NCI-H187 treated with DMSO at 0.1 percent for 48 hours (cell line): ENCODE measurements at regions not wholly inside any gene's neighbourhood (a gene's known extent, or its start where the extent isn't known, plus 50 kb on each side); places are given as distances from the start of the nearest gene placed in this dataset.
A peak's percentile ranks its signal among the peaks of the same experiment; 100 is the strongest.

ENCODE experiments used
- DNase-seq: peaks from one replicate; lab custom pipeline; 2025; lab: John Stamatoyannopoulos, UW

GRCh38 chr20:39310363-39310995 is 348.3 kb downstream of the DHX35 start:
- DNase-seq, result no peak

GRCh38 chr20:39309458-39309857 is 347.3 kb downstream of the DHX35 start:
- DNase-seq, result no peak

DNA sequence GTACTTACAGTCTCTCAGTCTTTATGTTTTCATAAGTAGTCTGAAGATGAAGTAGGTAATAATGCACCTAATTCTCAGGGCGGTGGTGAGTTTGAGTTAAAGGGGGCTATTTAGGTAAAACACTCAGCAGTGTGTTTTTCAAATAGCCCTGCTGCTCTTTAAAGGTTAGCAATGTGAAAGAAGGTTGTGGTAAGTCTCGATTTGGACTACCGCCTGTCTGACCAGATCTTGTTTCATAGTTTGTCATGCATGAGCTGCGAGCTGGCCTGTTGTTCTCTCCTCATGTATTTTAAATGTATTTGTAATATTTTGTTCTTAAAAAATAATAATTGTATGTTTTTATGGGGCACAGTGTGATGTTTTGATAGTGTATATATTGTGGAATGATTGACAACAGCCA is 340.2 kb downstream of the DHX35 start:
- DNase-seq, result no peak

- DNase-seq, result no peak
These were observed 337.6 kb downstream of the DHX35 start for GRCh38 chr20:39299783-39300182.

DNA sequence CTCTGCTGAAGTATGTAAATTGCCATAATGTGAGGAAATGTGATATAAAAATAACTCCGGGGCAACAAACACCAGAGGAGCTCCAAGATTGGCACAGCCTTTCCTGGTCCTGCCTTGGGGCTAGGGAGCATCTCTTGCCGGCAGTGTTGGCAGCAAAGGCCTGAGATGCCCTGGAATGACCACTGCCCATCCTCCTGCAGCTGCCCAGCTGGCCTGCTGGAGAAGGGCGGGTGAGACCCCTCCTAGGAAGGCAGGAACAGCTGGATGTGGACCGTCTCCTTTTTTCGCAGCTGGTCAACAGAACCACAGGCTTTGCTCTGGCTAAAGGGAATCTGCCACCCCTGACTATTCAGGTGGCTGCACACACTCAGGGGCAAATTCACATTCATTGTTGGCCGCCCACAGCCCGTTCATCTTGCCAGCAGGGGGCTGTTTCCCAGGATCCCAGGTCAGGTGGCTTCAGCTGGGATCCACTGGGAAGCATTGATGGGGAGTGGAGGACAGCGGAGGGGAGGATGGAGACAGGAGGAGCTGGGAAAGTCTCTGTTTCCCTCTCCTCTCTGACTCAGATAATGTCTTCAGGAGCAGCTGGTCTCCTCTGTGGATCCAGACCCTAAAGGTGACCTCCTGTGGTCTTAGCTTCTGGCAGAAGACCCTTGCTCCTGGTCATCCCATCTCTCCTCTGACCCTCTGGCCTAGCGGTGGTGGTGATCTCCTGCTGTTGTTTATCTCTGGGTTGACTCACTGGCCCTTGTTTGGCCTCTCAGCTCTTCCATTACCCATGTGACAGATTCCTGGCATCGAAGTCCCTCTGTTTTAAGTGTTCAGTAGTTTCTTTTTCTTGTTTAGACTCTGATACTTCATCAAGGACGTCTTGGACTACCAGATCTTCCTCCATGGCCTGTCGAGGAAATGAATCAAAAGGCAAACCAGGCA is 336.7 kb downstream of the DHX35 start:
- DNase-seq, result no peak

GRCh38 chr20:39298121-39298520 is 336.0 kb downstream of the DHX35 start:
- DNase-seq, result no peak

- no peak for DNase-seq
These were observed 333.2 kb downstream of the DHX35 start for GRCh38 chr20:39295301-39295700.

GRCh38 chr20:39294137-39294725 is 332.1 kb downstream of the DHX35 start:
- no peak for DNase-seq

GRCh38 chr20:39292193-39292736 is 330.1 kb downstream of the DHX35 start:
- no peak for DNase-seq

DNA sequence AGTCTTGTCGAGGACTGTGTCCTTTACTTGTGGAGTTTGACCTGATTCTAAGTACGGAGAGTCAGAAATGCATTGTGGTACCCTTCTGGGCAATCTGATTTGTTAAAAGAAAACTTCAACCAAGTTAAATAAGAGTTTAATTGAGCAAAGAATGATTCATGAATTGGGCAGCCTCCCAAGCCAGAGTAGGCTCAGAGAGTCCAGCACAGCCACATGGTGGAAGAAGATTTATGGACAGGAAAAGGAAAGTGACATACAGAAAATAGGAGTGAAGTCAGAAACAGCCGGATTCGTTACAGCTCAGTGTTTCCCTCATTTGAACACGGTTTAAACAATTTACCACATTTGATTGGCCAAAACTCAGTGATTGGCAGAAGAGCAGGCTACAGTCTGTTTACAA is 329.2 kb downstream of the DHX35 start:
- DNase-seq, result no peak

- no peak for DNase-seq
These were observed 328.4 kb downstream of the DHX35 start for GRCh38 chr20:39290575-39290974.

- DNase-seq, result no peak
These were observed 327.7 kb downstream of the DHX35 start for GRCh38 chr20:39289831-39290230.

DNA sequence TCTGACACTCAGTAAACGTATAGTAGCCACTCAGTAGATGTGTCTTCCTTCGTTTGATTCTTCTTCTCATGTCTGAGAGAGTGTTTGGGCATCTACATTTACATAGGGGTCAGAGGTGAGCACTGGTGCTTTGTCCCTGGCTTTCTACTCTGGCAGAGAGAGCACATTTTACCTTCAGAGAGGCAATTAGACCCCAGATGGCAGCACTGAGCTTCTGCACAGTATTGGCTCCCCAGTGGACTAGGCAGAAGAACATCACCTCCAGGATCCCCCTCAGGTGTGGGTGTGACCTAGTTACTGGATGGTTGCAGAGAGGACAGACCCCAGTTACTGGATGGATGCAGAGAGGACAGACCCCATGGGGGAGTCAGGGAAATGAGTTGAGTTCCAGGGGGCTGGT is 327.2 kb downstream of the DHX35 start:
- no peak for DNase-seq

DNA sequence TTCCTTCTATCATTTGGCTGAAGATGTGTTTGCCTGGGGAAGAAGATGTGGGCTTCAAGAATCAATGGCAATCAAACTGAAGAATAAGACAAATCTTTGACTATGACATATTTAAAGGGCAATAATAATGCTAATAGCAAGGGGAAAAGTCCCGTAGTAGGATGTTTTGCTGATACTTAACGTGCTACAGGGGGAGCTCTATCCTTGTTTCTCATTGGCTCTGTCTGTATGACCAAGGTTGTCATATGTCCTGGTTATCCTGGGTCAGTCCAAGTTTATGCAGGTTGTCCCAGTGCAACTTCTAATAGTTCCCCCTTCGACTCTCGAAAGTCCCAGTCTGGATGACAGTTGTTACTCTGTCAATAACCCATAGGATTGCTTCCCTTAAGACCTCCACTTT is 321.3 kb downstream of the DHX35 start:
- no peak for DNase-seq

- peak; percentile 3 for DNase-seq
These were observed 320.5 kb downstream of the DHX35 start for GRCh38 chr20:39282619-39283092.

DNA sequence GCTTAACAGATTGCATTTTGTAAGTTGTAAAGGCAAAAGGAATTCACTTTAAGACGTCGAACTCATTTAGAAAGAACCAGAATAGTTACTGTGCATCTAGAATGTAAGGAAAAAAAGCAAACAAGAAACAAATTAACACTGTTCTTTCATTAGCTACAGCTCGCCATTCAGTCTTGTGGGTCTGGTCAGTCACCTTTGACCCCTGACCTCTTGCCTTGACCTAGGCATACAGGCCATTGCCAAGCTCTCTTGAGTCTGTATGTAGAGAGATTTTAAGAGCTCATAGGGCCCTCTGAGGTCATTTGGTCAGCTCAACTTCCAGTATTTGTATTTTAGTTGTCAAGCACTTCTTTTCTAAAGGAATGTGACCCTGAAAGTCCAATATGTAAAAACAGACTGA is 318.7 kb downstream of the DHX35 start:
- DNase-seq, result no peak

GRCh38 chr20:39278230-39278788 is 316.2 kb downstream of the DHX35 start:
- DNase-seq, result no peak

GRCh38 chr20:39277185-39277584 is 315.0 kb downstream of the DHX35 start:
- DNase-seq, result no peak

DNA sequence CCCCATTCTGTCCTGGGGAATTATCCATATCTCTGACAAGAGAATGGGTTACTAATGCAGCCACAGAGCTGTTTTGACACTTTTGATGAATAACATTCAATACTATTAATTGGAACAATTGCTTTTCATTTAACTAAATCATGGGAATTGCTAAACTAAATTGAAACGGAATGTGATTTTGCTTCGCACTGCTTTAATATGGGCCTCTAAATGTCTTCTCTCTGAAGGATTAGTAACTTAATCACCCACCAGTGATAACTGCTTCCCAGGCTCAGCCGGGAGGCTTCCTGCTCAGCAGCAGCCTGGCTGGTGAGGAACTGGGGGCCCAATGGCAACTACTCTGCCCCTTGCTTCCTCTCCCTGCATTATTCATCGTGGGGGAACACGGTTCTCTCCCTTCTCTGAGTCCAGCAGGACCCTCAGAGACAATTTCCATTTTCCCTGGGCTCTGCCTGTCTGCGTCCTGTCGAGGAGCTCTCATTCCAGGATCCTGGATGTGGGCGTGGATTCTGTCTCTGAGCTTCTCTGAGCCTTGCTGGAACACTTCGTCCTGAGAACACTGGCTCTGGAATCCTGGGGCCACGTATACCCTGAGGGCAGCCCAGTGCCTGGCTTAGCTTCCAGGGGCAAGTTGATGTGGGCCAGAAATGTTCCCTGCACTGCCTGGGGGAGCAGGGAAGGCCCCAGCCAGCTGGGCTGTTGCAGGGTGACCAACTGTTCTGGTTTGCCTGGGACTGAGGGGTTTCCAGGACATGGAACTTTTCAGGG is 308.9 kb downstream of the DHX35 start:
- DNase-seq, result no peak

- DNase-seq, result no peak
These were observed 307.5 kb downstream of the DHX35 start for GRCh38 chr20:39269493-39270217.

GRCh38 chr20:39268981-39269461 is 306.9 kb downstream of the DHX35 start:
- DNase-seq, result no peak
